ENCODE measurements at regions not wholly inside any gene's neighbourhood (a gene's known extent, or its start where the extent isn't known, plus 50 kb on each side); places are given as distances from the start of the nearest gene placed in this dataset.

DNA sequence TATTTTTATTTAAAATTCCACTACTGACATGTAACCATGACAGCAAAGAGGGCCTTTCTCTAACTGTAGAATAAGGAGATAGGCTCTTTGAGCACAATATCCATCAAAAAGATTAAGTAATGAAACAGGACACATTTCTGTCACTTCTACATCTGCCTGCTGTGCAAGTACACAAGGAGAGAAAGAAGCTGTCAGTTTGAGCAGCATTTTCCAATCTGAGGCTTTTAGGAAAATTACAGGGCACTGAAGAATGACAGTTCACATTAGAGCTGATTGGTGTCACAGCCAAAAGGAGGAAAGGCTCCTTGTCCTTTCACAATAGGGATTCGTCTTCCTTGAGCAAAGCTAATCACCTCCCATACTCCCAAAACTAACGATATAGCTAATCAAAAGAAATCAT is 158.8 kb upstream of the TAC1 start:
- no peak overlapping the region for H3K4me3 ChIP-seq (ENCODE audit: low read depth, low read length)
- TF ChIP-seq, protein P1, sequence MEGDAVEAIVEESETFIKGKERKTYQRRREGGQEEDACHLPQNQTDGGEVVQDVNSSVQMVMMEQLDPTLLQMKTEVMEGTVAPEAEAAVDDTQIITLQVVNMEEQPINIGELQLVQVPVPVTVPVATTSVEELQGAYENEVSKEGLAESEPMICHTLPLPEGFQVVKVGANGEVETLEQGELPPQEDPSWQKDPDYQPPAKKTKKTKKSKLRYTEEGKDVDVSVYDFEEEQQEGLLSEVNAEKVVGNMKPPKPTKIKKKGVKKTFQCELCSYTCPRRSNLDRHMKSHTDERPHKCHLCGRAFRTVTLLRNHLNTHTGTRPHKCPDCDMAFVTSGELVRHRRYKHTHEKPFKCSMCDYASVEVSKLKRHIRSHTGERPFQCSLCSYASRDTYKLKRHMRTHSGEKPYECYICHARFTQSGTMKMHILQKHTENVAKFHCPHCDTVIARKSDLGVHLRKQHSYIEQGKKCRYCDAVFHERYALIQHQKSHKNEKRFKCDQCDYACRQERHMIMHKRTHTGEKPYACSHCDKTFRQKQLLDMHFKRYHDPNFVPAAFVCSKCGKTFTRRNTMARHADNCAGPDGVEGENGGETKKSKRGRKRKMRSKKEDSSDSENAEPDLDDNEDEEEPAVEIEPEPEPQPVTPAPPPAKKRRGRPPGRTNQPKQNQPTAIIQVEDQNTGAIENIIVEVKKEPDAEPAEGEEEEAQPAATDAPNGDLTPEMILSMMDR (IDR thresholded peaks at IDR 0.05; ENCODE audit: insufficient read depth, low read length), result no peak
- no peak for DNase-seq (ENCODE audit: low read depth)

DNA sequence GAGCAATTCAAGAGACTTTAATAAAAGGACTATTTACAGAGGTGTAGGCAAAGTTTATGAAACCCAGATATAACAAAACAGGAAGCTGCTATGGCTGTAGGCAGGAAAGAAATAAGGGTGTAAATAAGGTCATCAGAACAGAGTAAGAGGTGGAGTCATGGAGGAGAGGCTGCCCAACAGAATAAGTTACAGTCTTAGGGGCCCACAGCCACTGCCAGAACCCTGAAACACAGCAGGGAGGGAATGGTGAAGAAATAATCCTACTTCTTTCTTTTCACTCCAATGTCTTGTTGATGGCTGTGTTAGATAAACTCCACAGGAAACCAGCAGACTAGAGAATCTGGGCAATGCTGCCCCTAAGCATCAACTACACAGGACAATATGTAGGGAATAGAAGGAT is 155.8 kb upstream of the TAC1 start:
- no peak for DNase-seq (ENCODE audit: low read depth)
- H3K4me3 ChIP-seq (ENCODE audit: low read depth, low read length), result no peak overlapping the region
- TF ChIP-seq, protein P1 (IDR thresholded peaks at IDR 0.05; ENCODE audit: insufficient read depth, low read length), result no peak

DNA sequence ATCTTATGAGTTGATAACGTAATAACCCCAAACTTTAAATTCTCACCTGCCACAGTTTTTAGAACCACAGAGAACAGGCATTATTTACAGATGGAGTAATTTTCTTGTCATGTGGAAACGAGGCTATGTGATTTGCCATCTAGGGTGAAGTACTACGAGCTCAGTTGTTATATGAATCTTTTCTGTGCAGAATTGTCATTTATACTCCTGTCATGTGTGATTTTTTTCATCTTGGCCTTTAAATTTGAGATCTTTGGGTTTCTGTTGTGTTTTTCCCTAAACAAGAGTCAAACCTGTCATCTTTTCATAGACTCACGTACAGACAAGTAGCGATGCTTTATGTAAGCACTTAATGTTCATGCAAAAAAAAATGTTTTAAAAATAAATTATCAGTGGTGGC is 153.7 kb upstream of the TAC1 start:
- TF ChIP-seq, protein P1 (IDR thresholded peaks at IDR 0.05; ENCODE audit: insufficient read depth, low read length), result no peak
- H3K4me3 ChIP-seq (ENCODE audit: low read depth, low read length), result no peak overlapping the region
- DNase-seq (ENCODE audit: low read depth), result no peak

DNA sequence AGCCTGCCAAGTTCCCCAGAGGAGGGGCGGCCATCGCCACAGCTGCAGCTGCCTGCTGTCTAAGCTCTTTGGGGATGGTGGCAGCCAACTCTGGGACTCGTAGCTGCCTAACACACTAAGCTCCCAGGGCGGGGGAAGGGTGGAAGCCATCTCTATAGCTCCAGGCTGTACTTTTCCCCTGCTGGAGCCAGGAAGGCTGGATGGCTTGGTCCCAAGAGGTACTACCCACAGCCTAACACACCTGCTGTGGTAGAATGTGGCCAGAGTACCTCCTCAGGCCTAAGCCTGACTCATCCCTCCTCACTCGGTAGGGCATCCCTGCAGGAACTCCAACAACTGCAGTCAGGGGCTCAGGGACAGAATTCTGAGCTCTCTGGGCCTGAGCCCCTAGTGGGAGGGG is 151.7 kb upstream of the TAC1 start:
- no peak overlapping the region for H3K4me3 ChIP-seq (ENCODE audit: low read depth, low read length)
- DNase-seq (ENCODE audit: low read depth), result no peak
- TF ChIP-seq, protein P1 (IDR thresholded peaks at IDR 0.05; ENCODE audit: insufficient read depth, low read length), result no peak

DNA sequence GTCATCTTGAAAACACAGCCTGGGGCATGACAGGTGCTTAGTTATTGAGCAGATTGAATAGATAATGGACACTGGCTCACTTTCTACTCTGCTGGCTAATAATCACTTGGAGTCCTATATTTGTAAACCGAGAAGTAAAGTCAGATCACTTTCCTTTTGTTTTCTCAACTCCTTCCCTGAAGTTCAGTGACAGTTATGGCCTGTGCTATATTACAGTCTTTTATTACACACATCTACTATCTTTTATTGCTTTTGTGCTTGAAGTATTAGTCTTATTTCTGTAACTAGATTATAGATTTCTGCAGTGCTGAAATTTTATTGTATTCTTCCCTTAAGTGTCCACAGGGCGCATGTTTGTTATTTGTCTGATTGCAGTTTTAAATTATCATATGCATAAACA is 136.4 kb upstream of the TAC1 start:
- DNase-seq (ENCODE audit: low read depth), result no peak
- TF ChIP-seq, protein P1 (IDR thresholded peaks at IDR 0.05; ENCODE audit: insufficient read depth, low read length), result no peak
- no peak overlapping the region for H3K4me3 ChIP-seq (ENCODE audit: low read depth, low read length)

DNA sequence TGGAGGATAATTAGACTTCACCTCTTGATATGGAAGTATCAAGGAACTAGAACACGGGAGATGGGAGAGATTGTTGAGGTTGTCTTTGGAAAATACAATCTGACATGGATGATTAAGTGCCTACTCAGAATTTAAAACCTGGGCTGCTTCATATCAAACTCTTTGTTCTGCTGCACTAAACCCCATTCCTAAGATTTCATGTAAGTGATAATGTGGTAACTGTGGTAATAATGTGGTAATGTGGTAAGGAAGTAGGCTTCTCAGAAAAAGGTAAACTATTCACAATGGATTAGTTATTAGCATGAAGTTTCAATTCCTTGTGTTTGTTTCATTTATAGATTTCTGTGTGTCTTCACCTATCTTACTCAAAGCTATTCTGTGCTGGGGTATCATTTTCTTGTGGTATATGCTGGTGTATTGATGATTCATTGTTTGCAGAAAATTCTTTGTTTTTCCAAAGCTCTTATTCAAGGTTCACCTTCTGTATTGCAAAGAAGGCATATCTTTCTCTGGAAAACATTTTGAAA is 129.9 kb upstream of the TAC1 start:
- TF ChIP-seq, protein P1 (IDR thresholded peaks at IDR 0.05; ENCODE audit: insufficient read depth, low read length), result no peak
- DNase-seq (ENCODE audit: low read depth), result no peak
- no peak overlapping the region for H3K4me3 ChIP-seq (ENCODE audit: low read depth, low read length)

DNA sequence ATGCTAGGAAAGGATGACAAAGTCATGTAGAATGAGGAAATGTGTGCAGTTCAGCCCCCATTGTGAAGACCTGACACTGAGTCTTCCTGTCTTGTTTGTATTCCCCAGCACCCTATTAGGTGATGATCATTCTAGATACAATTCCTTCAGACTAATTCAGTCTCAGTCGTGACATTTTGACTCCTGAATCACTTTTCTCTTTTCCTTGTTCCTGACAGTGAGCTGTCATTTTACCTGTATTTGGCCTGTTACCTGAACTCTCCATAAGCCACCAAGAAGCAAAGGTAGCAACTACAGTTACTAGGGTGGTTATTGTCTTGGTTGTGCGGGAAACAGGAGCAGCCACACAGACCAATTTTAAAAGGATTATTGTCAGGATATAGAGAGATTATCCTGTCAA is 111.4 kb upstream of the TAC1 start:
- H3K4me3 ChIP-seq (ENCODE audit: low read depth, low read length), result no peak overlapping the region
- TF ChIP-seq, protein P1 (IDR thresholded peaks at IDR 0.05; ENCODE audit: insufficient read depth, low read length), result no peak
- no peak for DNase-seq (ENCODE audit: low read depth)

All from fibroblast of the aortic adventitia (primary cell).